ENCODE measurements at regions not wholly inside any gene's neighbourhood (a gene's known extent, or its start where the extent isn't known, plus 50 kb on each side); places are given as distances from the start of the nearest gene placed in this dataset.

- Histone ChIP-seq H3K4me1 (ENCODE audit: control insufficient read depth, insufficient read depth, low read length) (peaks cover 8% of the 10 kb centered on the region; the same call in 1 of the 2 replicates), H3K4me3 (ENCODE audit: low read depth, low read length) (no peak overlapping the region), H3K36me3 (ENCODE audit: control insufficient read depth, insufficient read depth, low read length) (no peaks in the 10 kb centered on the region), H3K9ac (ENCODE audit: low read length) (no peak overlapping the region), H3K9me3 (ENCODE audit: control insufficient read depth, insufficient read depth, low read depth, low read length) (no peaks in the 10 kb centered on the region; the same call in 1 of the 2 replicates), H3K27ac (ENCODE audit: low read depth, low read length) (no peak overlapping the region), H3K27me3 (ENCODE audit: control insufficient read depth, insufficient read depth, low read length) (no peaks in the 10 kb centered on the region; the same call in 1 of the 2 replicates)
Measured at GRCh38 chr11:119852741-119853140, 123.7 kb upstream of the NECTIN1 start.

GRCh38 chr11:119850822-119851409, 121.9 kb upstream of the NECTIN1 start:
- Histone ChIP-seq H3K27me3 (ENCODE audit: control insufficient read depth, insufficient read depth, low read length) (no peaks in the 10 kb centered on the region; the same call in 1 of the 2 replicates), H3K9me3 (ENCODE audit: control insufficient read depth, insufficient read depth, low read depth, low read length) (peaks cover 6% of the 10 kb centered on the region; the same call in 1 of the 2 replicates), H3K27ac (ENCODE audit: low read depth, low read length) (no peak overlapping the region), H3K36me3 (ENCODE audit: control insufficient read depth, insufficient read depth, low read length) (no peaks in the 10 kb centered on the region), H3K4me1 (ENCODE audit: control insufficient read depth, insufficient read depth, low read length) (peaks cover 9% of the 10 kb centered on the region; the same call in 1 of the 2 replicates), H3K4me3 (ENCODE audit: low read depth, low read length) (no peak overlapping the region), H3K9ac (ENCODE audit: low read length) (no peak overlapping the region)

- Histone ChIP-seq H3K4me3 (ENCODE audit: low read depth, low read length) (no peak overlapping the region), H3K9ac (ENCODE audit: low read length) (no peak overlapping the region), H3K9me3 (ENCODE audit: control insufficient read depth, insufficient read depth, low read depth, low read length) (peaks cover 7% of the 10 kb centered on the region; the same call in 1 of the 2 replicates), H3K4me1 (ENCODE audit: control insufficient read depth, insufficient read depth, low read length) (peaks cover 15% of the 10 kb centered on the region; the same call in 1 of the 2 replicates), H3K27me3 (ENCODE audit: control insufficient read depth, insufficient read depth, low read length) (no peaks in the 10 kb centered on the region), H3K36me3 (ENCODE audit: control insufficient read depth, insufficient read depth, low read length) (no peaks in the 10 kb centered on the region), H3K27ac (ENCODE audit: low read depth, low read length) (no peak overlapping the region)
Measured at GRCh38 chr11:119849872-119850271, 120.9 kb upstream of the NECTIN1 start.

DNA sequence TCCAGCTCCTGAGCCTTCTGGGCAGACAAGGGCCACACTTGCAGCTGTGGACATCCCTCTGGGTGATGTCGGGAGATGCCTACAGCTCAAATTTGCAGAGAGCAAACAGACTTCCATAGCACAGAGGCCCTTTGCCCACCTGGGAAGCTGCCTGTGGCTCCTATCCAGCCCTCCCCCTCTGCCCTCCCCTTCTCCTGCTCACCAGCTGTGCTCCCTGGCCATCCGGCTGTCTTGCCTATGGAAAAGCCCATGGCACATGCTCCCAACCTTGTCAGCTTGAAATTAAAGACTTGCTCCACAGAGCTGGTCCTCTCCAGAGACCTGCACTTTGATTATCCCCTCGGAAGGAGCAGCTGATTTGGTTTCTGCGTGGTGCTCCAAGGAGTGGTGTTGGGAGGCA, 118.9 kb upstream of the NECTIN1 start:
- H3K36me3 ChIP-seq (ENCODE audit: control insufficient read depth, insufficient read depth, low read length) = no peaks in the 10 kb centered on the region
- H3K9me3 ChIP-seq (ENCODE audit: control insufficient read depth, insufficient read depth, low read depth, low read length) = peaks cover 7% of the 10 kb centered on the region; the same call in 1 of the 2 replicates
- no peaks in the 10 kb centered on the region for H3K27me3 ChIP-seq (ENCODE audit: control insufficient read depth, insufficient read depth, low read length)
- no peak overlapping the region for H3K27ac ChIP-seq (ENCODE audit: low read depth, low read length)
- H3K4me3 ChIP-seq (ENCODE audit: low read depth, low read length) = no peak overlapping the region
- H3K9ac ChIP-seq (ENCODE audit: low read length) = no peak overlapping the region
- peaks cover 23% of the 10 kb centered on the region; the same call in 1 of the 2 replicates for H3K4me1 ChIP-seq (ENCODE audit: control insufficient read depth, insufficient read depth, low read length)

GRCh38 chr11:119846374-119846773, 117.4 kb upstream of the NECTIN1 start:
- Histone ChIP-seq H3K9me3 (ENCODE audit: control insufficient read depth, insufficient read depth, low read depth, low read length) (peaks cover 7% of the 10 kb centered on the region; the same call in 1 of the 2 replicates), H3K27me3 (ENCODE audit: control insufficient read depth, insufficient read depth, low read length) (no peaks in the 10 kb centered on the region), H3K27ac (ENCODE audit: low read depth, low read length) (no peak overlapping the region), H3K9ac (ENCODE audit: low read length) (no peak overlapping the region), H3K4me3 (ENCODE audit: low read depth, low read length) (no peak overlapping the region), H3K36me3 (ENCODE audit: control insufficient read depth, insufficient read depth, low read length) (no peaks in the 10 kb centered on the region), H3K4me1 (ENCODE audit: control insufficient read depth, insufficient read depth, low read length) (peaks cover 20% of the 10 kb centered on the region; the same call in 1 of the 2 replicates)

DNA sequence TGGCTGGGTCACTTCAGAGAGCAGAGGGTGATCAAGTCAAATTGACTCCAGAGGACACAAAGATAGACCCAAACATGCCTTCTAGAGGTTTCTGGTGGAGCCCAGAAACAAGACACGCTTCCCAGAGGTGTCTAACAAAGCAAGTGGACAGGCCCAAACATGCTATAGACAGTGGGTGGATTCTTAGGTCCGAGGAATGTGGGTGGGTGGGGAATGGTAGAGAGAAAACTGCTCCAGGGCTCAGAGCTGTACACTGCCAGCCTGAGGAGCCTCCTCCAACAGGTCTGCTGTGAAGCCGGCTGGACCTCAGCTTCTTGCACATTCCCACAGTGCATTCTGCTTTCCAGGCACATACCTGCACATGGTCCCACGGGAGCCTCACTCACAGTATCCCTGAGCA, 116.8 kb upstream of the NECTIN1 start:
- Histone ChIP-seq H3K27me3 (ENCODE audit: control insufficient read depth, insufficient read depth, low read length) (no peaks in the 10 kb centered on the region), H3K4me3 (ENCODE audit: low read depth, low read length) (no peak overlapping the region), H3K9ac (ENCODE audit: low read length) (no peak overlapping the region), H3K36me3 (ENCODE audit: control insufficient read depth, insufficient read depth, low read length) (no peaks in the 10 kb centered on the region), H3K9me3 (ENCODE audit: control insufficient read depth, insufficient read depth, low read depth, low read length) (peaks cover 7% of the 10 kb centered on the region; the same call in 1 of the 2 replicates), H3K27ac (ENCODE audit: low read depth, low read length) (no peak overlapping the region), H3K4me1 (ENCODE audit: control insufficient read depth, insufficient read depth, low read length) (peaks cover 20% of the 10 kb centered on the region; the same call in 1 of the 2 replicates)

DNA sequence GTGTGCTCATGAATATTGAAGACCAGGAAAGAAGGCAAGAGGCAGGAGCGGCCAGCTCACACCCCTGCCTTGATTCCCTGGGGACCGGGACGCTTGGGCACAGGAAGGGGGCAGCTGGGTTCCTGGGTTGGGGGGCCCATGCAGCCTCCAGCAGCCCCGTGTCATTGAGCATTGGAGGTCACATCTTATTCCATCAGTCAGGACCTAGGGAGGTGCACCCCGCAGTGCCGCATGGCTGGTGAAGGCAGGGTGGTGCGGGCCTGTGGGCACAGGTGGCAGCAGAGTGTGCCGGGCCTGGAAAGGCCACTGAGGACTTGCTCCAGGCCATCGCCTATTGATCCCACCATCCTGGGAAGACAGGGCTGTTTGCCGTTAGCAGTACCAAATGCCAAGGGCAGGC, 116.3 kb upstream of the NECTIN1 start:
- Histone ChIP-seq H3K27me3 (ENCODE audit: control insufficient read depth, insufficient read depth, low read length) (no peaks in the 10 kb centered on the region), H3K4me1 (ENCODE audit: control insufficient read depth, insufficient read depth, low read length) (peaks cover 20% of the 10 kb centered on the region; the same call in 1 of the 2 replicates), H3K9me3 (ENCODE audit: control insufficient read depth, insufficient read depth, low read depth, low read length) (peaks cover 7% of the 10 kb centered on the region; the same call in 1 of the 2 replicates), H3K4me3 (ENCODE audit: low read depth, low read length) (no peak overlapping the region), H3K36me3 (ENCODE audit: control insufficient read depth, insufficient read depth, low read length) (no peaks in the 10 kb centered on the region), H3K27ac (ENCODE audit: low read depth, low read length) (no peak overlapping the region), H3K9ac (ENCODE audit: low read length) (no peak overlapping the region)

- peaks cover 21% of the 10 kb centered on the region for H3K4me1 ChIP-seq (ENCODE audit: control insufficient read depth, insufficient read depth, low read length)
Measured at GRCh38 chr11:119844808-119845207, 115.8 kb upstream of the NECTIN1 start.

GRCh38 chr11:119843877-119844276, 114.9 kb upstream of the NECTIN1 start:
- Histone ChIP-seq H3K27ac (ENCODE audit: low read depth, low read length) (no peak overlapping the region), H3K27me3 (ENCODE audit: control insufficient read depth, insufficient read depth, low read length) (peaks cover 3% of the 10 kb centered on the region; the same call in 1 of the 2 replicates), H3K4me1 (ENCODE audit: control insufficient read depth, insufficient read depth, low read length) (peaks cover 25% of the 10 kb centered on the region), H3K4me3 (ENCODE audit: low read depth, low read length) (no peak overlapping the region), H3K36me3 (ENCODE audit: control insufficient read depth, insufficient read depth, low read length) (no peaks in the 10 kb centered on the region), H3K9me3 (ENCODE audit: control insufficient read depth, insufficient read depth, low read depth, low read length) (peaks cover 7% of the 10 kb centered on the region; the same call in 1 of the 2 replicates), H3K9ac (ENCODE audit: low read length) (no peak overlapping the region)

More at GRCh38 chr11:119844808-119845207, 115.8 kb upstream of the NECTIN1 start:
- peaks cover 3% of the 10 kb centered on the region; the same call in 1 of the 2 replicates for H3K27me3 ChIP-seq (ENCODE audit: control insufficient read depth, insufficient read depth, low read length)
- H3K4me3 ChIP-seq (ENCODE audit: low read depth, low read length) = no peak overlapping the region
- H3K9ac ChIP-seq (ENCODE audit: low read length) = no peak overlapping the region
- peaks cover 7% of the 10 kb centered on the region; the same call in 1 of the 2 replicates for H3K9me3 ChIP-seq (ENCODE audit: control insufficient read depth, insufficient read depth, low read depth, low read length)
- no peak overlapping the region for H3K27ac ChIP-seq (ENCODE audit: low read depth, low read length)
- no peaks in the 10 kb centered on the region for H3K36me3 ChIP-seq (ENCODE audit: control insufficient read depth, insufficient read depth, low read length)

DNA sequence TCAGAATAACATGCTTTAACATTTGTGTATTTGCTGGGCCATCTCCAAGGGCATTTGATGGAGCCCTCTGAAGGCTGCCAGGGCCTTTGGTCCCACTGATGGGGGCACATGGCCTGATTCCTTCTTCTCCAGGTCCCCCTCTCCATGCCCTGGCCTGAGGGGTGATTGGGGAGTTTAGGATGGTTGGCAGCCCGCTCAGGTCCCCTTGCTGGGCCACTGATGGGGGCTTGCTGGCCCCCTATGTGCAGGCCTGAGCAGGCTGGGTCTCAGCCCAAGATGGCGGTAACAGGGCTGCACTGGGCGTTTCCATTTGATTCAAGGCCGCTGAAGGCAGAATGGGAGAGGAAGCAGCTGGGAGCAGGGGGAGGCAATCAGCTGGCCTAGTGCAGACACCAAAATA, 113.7 kb upstream of the NECTIN1 start:
- Histone ChIP-seq H3K9me3 (ENCODE audit: control insufficient read depth, insufficient read depth, low read depth, low read length) (peaks cover 7% of the 10 kb centered on the region; the same call in 1 of the 2 replicates), H3K9ac (ENCODE audit: low read length) (no peak overlapping the region), H3K4me3 (ENCODE audit: low read depth, low read length) (no peak overlapping the region), H3K27me3 (ENCODE audit: control insufficient read depth, insufficient read depth, low read length) (peaks cover 3% of the 10 kb centered on the region; the same call in 1 of the 2 replicates), H3K36me3 (ENCODE audit: control insufficient read depth, insufficient read depth, low read length) (no peaks in the 10 kb centered on the region), H3K27ac (ENCODE audit: low read depth, low read length) (no peak overlapping the region), H3K4me1 (ENCODE audit: control insufficient read depth, insufficient read depth, low read length) (peaks cover 22% of the 10 kb centered on the region)

DNA sequence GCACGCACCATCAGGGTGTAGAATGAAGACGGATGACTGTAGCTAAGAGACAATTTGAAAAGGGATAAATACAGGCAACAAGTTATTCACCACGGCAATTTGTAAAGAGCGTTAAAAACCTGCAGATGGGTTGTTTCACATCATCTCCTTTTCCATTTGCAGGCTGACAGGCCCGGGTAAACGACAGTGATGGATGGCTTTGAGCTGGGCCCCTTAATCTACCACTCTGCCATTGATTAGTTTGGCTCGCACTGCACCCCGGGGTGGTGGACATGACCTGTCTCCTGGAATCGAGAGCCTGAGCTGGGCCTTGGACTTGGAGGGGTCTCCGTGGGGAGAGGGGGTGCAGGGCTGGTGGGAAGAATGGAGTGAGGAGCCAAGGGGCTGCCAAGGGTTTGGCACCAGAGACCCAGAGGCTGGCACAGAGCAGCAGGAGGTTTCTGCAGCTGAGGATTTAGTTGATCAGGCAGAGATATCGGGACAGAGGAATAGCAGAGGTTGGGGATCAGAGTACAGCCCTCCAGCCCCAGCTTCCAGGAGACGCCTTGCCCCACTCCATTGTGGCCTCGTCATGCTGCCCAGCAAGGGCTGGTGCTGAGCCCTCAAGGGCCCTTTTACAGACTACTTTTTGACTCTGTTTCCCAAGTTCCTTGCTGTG, 110.6 kb upstream of the NECTIN1 start:
- Histone ChIP-seq H3K27ac (ENCODE audit: low read depth, low read length) (no peak overlapping the region), H3K9ac (ENCODE audit: low read length) (no peak overlapping the region), H3K27me3 (ENCODE audit: control insufficient read depth, insufficient read depth, low read length) (peaks cover 7% of the 10 kb centered on the region; the same call in 1 of the 2 replicates), H3K4me1 (ENCODE audit: control insufficient read depth, insufficient read depth, low read length) (peaks cover 13% of the 10 kb centered on the region), H3K9me3 (ENCODE audit: control insufficient read depth, insufficient read depth, low read depth, low read length) (no peaks in the 10 kb centered on the region), H3K4me3 (ENCODE audit: low read depth, low read length) (no peak overlapping the region), H3K36me3 (ENCODE audit: control insufficient read depth, insufficient read depth, low read length) (no peaks in the 10 kb centered on the region)

Data from HUES6 (cell line).